SIG-M5 treated with dmso at 0.1 percent for 504 hours (cell line): ENCODE measurements at regions not wholly inside any gene's neighbourhood (a gene's known extent, or its start where the extent isn't known, plus 50 kb on each side); places are given as distances from the start of the nearest gene placed in this dataset.
"Not testable (repeated sequence)": the region's sequence is repeated elsewhere in the genome, so short reads cannot be mapped to it uniquely, and the experiment has no call there.

ENCODE experiments used
- DNase-seq: peaks from one replicate; lab custom pipeline; 2025; ENCODE audit not compliant: unreplicated experiment; lab: John Stamatoyannopoulos, UW

GRCh38 chr12:33817713-33818112 is 204.6 kb upstream of the ALG10 start:
- no peak for DNase-seq

- DNase-seq, result no peak
These were observed 204.0 kb upstream of the ALG10 start for GRCh38 chr12:33818313-33818712.

GRCh38 chr12:33825442-33825841 is 196.9 kb upstream of the ALG10 start:
- DNase-seq, result no peak

- DNase-seq, result no peak
These were observed 196.2 kb upstream of the ALG10 start for GRCh38 chr12:33825986-33826602.

GRCh38 chr12:33828326-33828725 is 194.0 kb upstream of the ALG10 start:
- DNase-seq, result no peak

GRCh38 chr12:33830070-33830469 is 192.2 kb upstream of the ALG10 start:
- DNase-seq, result no peak

GRCh38 chr12:33832900-33833299 is 189.4 kb upstream of the ALG10 start:
- no peak for DNase-seq

GRCh38 chr12:33834672-33835071 is 187.6 kb upstream of the ALG10 start:
- DNase-seq, result no peak

GRCh38 chr12:33876618-33877017 is 145.7 kb upstream of the ALG10 start:
- no peak for DNase-seq

- DNase-seq, result no peak
These were observed 129.9 kb upstream of the ALG10 start for GRCh38 chr12:33892425-33892824.

- DNase-seq, result not testable (repeated sequence)
These were observed 101.8 kb upstream of the ALG10 start for GRCh38 chr12:33920460-33920859.

GRCh38 chr12:33926095-33926494 is 96.2 kb upstream of the ALG10 start:
- no peak for DNase-seq

GRCh38 chr12:33937669-33938068 is 84.6 kb upstream of the ALG10 start:
- not testable (repeated sequence) for DNase-seq

GRCh38 chr12:33942172-33942571 is 80.1 kb upstream of the ALG10 start:
- peak; percentile 1 for DNase-seq

- DNase-seq, result no peak
These were observed 77.4 kb upstream of the ALG10 start for GRCh38 chr12:33944703-33945437.

GRCh38 chr12:33945438-33945784 is 76.9 kb upstream of the ALG10 start:
- DNase-seq, result no peak

- not testable (repeated sequence) for DNase-seq
These were observed 56.1 kb upstream of the ALG10 start for GRCh38 chr12:33966219-33966618.

GRCh38 chr12:33967760-33968159 is 54.5 kb upstream of the ALG10 start:
- no peak for DNase-seq
